Bone marrow (tissue), 2 donors: ENCODE measurements at regions not wholly inside any gene's neighbourhood (a gene's known extent, or its start where the extent isn't known, plus 50 kb on each side); places are given as distances from the start of the nearest gene placed in this dataset.

Experiments
- DNase-seq, 2 donors: peaks; one replicate each; lab custom pipeline; 2025; lab: John Stamatoyannopoulos, UW

DNA sequence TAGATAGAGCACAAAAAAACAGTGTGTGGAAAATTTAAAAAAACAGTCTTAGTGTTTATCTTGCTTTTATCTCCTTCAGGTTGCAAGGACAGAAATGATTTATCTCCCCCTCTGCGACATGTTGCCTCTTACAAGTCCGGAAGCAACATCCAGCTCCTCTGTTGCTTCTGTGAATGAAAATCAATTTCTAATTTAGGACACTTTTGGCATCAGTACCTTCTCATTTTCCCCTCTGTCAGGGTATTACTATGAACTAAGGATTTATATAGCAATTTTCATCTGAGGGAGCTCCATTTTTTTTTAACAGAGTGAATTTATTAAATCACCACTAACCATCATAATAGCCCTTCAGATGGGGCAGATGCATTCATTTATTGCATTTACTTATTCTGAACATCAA lies 116.6 kb upstream of the PLXNC1 start:
- DNase-seq: no peak

DNA sequence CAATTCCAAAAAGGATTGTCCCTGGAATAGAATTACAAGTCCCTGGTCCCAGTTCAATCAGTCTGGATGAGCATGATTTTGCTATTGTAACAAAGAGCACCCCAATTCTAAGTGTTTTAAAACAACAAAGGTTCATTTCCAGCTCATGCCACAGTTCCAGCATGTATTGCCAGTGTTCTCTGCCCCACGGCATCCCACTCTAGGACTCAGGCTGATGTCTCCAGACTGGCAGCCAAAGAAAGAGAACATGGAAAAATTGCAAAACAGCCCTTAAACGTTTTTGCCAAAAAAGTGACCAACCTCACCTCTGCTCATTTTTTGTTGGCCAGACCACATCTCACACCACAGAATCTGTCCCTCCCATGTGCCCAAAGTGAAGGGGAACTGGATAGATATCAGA lies 116.0 kb upstream of the PLXNC1 start:
- no peak for DNase-seq

DNA sequence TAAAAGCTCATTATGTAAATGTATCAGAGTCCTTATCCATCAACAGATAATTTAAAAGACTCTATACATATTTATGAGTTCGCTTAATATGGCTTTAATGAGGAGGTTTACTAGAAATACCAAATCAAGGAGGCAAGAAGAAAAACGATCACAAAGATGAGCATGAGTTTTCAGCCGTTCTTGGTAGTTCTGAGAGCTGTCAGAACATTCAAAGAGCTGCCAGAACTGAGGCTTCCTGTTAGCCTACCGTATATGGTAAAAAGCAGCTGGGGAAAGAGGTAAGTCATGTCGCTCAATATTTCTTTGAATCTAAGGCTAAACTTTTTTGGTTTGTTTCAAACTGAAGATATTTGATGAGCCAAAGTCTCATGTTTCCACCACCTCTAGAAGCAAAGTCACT lies 115.3 kb upstream of the PLXNC1 start:
- no peak for DNase-seq

DNA sequence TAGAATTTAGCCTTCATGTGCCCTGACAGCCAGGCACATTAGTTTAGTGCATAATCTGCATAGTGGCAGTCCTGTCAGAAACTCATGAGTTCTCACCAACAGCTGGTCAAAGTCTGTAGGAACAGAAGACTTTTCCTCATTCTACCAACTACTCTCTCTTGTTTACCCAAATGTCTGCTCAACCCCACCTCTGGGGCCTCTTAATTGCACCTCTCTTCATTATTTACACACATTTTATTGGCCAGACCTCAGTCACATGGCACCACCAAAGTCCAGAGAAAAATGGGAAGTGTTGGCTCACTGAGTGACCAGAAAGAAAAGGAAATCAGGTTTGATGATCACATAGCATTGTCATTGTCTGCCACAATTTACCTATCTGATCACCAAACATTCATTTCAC lies 114.6 kb upstream of the PLXNC1 start:
- no peak for DNase-seq

DNA sequence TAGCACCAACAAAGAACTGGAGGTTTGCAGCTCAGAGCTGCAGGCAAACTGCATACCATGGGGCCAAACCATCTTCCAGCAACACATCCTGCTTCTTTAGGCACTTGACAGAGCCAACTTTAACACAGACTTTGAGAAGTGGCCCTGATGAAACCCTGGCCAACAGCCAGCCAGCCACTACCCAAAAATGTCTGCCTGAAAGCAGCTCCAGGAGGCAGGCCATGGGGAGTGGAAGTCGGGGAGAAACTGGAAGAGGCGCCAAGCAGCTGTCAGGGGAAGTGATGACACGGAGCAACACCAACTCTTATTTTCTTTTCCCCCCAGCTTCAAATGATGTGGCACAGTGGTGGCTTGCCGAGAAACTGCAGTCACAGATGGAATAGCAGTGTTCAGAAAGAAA lies 110.9 kb upstream of the PLXNC1 start:
- no peak for DNase-seq

DNA sequence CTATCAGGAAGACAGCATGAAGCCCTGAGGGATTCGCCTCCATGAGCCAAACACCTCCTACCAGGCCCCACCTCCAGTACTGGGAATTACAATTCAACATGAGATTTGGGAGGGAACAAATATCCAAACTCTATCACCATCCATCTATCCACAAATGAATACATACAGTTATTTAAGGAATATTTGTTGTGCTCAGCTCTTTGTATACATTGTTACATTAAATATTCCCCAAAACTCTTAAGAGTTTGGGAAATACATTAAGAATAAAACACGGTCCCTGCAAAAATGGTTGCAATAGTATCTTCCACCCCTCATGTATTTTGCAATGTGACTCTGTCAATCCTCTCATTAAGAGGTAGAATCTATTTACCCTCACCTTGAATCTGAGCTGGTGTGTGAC lies 109.8 kb upstream of the PLXNC1 start:
- no peak for DNase-seq

DNA sequence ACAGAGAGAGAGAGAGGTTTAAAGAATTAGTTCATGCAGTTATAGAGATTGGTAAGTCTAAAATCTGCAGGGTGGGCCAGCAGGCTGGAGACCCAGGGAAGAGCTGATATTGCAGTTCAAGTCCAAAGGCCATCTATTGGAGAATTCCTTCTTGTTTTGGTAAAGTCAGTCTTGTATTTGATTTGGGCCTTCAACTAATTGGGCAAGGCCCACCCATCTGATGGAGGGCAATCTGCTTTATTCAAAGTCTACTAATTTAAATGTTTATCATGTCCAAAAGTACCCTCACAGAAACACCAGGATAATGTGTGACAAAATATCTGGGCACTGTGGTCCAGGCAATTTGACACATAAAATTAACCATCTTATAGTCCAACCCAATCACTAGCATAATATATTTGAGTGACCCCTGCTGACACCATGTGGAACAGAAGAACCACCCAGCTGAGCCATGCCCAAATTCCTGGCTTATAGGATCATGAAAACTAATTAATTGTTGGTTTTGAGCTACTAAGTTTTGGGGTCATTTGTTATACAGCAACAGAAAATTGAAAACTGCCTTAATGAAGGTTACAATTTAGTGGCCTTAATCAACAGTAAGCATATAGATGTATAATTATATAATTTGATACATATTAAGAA lies 109.1 kb upstream of the PLXNC1 start:
- no peak for DNase-seq

DNA sequence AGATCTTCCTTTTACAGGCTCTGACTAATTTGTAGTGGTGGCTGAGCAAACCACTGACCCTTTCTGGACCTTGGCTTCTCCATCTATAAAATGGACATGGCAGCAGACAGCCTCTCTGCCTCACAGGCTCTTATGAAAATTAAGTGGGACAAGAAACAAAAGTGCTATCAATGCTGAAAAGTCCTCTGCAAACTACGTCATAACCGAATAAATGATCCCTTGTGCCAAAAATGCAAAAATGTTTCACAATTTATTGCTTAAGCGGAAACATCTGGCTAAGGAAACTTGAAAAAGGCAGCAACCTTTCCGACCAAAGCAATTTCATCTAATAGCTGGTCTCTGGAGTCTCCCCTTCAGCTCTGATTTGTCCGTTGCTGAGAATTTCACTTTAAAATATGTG lies 108.5 kb upstream of the PLXNC1 start:
- peak in 1 of 2 donors; percentile 84 for DNase-seq

DNA sequence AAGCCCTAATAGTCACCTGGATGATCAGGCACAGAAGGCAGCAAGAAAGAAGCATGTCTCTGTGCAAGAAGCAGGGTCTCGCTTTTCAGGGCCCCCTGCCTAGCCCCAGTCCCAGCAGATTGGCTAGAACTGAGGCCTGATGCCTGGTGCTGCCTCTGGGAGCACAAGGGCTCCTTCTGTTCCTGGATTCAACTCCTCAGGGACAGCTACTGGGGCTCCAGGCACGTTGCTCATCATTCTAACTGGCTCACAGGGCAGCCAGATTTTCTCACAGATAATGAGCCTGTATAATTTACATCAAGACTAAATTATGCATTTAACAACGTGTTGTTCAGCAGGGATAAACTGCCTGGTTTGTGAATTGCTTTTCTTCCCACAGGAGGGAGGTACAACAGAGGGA lies 106.5 kb upstream of the PLXNC1 start:
- no peak for DNase-seq

DNA sequence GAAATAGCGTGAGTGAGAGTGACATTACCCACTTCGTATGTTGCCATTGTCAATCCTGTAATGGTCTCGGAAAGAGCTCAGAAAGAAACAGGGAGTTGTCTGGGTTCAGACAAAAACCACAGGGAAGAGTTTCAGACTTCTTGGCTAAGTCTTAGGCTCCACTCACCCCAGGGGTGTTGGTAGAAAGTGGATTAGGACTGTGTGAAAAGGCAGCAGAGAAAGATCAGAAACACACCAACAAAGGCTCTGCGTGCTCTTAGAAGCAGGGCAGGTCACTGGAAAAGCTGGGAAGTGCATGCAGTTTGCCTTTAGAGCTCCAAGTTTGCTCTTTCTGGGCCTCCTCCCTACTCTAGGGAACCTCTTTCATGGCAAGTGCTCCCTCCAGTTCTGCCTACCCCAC lies 106.1 kb upstream of the PLXNC1 start:
- no peak for DNase-seq

DNA sequence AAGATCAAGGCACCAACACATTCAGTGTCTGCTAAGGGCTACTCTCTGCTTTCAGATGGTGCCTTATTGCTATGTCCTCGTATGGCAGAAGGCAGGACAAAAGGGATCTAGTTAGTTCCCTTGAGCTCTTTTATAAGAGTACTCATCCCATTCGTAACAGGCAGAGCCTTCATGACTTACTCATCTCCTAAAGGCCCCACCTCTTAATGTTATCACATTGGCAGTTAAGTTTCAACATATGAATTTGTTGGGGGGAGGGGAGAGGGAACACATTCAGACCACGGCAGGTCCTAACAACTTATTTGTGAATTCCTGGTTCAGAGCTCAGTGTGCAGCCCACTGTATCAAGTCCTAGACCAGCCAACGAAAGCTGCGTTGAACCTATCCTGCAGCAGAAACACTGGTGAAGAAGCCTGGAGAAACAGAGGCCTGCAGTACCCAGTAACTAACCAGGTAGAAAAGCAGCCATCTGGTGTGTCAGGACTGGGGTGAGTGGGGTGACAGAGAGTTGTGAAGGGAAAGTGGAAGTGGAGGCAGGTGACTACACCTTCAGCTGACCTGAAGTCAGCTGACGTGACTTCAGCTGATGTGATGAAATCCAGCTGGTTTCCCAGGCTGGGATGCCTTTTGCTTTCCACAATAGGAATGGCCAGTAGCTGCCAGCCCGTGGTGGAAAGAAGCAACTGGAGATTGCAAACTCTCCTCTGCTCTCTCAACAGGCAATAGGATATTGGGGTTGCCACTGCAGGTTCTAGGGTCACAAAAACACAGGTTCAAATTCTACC lies 101.6 kb upstream of the PLXNC1 start:
- no peak for DNase-seq

DNA sequence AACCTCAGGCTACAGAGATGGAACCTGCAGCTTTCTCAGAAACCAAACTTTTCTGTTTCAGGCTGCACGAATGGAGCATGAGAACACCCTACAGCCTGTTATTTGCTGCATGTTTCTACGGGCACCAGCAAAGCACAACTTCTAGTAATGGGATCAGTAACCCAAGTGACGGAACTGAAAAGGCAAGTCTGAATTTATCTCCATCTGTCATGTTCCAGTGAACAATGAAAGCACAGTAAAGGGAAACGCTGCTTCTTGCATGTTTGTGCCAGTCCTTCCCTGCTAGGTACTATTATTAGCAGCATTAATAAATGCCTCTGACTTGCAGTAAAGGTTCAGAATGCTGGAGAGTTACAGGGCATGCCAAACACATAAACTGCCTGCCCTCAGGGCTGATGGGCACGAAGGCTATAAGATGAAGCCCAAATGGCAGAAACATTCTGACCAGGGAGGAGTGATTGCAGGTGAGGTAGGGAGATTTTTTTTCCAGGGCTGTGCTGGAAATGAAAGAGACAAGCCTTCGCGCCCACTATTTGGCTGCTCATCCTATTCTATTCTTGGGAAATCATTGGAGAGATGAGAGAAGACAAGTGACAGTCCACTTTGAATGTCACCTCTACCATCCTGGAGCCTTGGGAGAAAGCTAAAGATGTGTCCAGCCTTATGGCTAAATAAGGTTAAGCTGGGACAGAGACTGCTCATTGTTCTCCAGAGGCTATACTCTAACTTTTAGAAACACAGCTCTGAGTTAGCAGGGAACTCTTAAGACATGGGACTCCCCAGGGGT lies 100.4 kb upstream of the PLXNC1 start:
- DNase-seq: no peak

DNA sequence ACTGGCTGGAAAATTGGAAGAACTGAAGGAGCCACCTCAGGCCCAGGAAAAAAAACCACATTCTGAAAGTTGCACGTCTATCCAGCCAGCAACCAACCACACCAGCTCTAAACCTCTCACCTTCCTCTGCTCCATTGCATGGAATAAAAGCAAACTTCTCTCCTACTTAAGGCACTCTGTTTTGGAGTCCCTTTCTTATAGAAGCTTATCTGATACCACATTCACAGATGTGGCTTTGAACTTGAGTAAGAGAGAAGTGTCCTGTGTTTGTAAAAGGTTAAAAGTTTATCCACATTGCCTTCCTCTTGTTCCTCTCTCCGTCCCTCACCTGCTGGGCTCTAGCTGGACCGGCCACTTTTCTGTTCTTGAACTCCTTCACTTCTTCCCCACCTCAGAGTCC lies 99.6 kb upstream of the PLXNC1 start:
- no peak for DNase-seq

DNA sequence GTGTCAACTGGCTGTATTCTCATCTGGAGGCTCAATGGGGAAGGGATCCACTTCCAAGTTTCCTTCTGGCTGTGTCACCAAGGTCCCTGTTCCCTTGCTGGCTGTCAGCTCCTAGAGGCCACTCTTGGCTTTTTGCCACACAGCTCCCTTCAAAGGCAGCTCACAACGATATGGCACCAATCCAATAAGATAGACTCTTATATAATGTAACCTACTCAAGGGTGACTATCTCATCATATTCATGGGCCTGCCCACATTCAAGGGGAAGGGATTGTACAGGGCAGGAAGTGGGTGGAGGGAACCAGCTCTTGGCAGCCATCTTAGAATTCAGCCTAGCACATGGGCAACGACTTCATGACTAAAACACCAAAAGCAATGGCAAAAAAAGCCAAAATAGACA lies 98.7 kb upstream of the PLXNC1 start:
- DNase-seq: no peak

DNA sequence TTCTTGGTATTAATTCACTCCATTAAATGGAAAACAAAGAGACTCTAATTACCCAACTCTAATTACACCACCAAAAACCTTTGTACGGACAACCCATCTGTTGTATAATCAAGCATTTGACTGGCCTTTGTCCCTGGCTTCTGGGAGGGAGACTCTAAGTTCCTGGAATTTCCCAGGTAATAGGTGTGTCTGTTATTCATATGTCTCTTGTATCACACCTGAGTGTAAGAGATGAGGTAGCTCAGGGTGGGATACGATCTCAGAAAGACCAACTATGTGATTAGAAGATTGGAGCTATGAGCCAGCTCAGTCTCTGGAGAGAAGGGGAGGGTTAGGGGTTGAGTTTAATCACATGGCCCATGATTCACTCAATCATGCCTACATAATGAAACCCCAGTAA lies 94.7 kb upstream of the PLXNC1 start:
- no peak for DNase-seq

DNA sequence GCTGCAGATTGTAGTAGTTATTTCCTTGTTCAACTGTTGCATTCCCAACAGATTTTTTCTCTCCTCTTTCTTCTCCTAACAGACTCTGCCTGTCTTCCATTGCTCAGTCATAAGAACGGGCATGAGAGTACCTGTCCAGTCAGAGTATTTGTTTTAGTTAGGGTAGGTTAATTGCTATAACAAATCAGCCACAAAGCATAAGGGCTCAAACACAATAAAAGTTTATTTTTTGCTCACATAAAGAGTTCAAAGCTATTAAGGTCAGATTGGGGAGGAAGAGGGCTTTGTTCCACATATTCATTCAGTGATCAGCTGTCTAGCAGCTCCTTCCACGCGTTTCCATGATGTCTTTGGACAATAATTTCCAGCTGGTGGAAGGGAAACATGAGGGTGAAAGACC lies 92.8 kb upstream of the PLXNC1 start:
- DNase-seq: no peak

DNA sequence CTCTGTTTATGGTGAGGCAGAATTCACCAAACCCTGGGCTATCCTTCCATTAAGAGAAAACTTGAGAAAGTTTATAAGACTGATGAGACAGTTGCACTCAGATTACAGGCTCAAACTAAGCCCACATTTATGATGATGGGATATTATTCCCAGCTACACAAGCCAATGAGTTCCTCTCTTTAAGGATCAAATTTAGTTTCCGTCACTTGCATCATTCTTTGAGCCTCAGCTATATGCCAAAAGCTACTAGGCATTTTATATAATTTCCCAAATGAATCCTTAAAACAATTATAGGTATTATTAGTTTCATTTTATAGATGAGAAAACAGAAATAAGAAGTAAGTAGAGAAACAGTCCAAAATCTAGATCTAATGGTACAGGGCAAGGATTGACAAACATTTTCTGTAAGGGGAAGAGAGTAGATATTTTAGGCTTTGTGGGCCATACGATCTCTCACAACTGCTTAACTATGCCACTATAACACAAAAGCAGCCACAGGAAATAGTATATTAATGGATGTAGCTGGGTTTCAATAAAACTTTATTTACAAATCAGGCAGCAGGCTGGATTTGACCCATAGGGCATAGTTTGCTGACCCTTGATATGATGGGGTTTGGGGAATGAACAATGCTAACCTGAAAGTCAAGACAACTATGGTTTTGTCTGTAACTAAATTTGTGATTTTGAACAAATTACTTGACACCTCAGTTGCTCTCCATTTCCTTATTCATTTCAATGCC lies 91.8 kb upstream of the PLXNC1 start:
- DNase-seq: no peak

DNA sequence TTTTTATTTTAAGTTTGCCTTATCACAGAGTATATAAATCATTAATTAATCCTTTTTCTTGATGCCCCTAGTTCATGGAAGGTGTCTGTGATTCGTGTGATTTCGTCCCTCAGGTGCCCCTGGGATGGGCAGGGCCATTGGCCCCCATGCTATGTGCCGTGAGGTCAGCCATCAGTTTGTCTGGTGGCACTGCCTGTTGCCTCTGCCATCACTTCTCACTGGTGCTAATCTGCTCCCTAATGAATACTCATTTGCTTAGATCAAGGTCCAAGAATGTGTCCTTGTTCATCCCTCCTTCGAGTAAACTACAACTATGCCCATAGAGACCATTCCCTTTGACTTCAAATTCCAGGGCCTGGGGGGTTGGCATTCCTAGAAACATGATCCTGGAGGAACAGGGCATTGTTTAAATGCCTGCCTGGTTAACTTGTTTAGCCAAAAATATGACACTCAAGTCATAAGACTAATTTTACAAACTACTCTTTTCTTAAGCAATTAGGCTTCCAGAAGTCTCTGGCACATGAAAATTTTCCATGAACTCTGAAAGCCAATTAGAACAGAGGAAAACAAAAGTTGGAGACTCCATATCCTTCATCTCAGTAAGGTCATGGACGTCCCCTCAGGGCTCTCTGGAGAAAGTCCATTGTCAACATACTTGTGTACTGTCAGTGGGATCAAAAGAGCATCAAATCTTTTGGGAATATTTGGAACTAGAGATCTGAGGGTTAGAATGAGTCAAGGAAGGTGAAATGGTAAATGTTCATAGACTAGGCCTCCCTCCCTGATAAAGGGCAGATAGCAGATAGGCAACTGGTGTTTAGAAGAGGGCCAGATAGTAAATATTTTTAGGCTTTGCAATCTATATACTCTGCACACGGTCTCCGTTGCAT lies 90.9 kb upstream of the PLXNC1 start:
- DNase-seq: no peak

DNA sequence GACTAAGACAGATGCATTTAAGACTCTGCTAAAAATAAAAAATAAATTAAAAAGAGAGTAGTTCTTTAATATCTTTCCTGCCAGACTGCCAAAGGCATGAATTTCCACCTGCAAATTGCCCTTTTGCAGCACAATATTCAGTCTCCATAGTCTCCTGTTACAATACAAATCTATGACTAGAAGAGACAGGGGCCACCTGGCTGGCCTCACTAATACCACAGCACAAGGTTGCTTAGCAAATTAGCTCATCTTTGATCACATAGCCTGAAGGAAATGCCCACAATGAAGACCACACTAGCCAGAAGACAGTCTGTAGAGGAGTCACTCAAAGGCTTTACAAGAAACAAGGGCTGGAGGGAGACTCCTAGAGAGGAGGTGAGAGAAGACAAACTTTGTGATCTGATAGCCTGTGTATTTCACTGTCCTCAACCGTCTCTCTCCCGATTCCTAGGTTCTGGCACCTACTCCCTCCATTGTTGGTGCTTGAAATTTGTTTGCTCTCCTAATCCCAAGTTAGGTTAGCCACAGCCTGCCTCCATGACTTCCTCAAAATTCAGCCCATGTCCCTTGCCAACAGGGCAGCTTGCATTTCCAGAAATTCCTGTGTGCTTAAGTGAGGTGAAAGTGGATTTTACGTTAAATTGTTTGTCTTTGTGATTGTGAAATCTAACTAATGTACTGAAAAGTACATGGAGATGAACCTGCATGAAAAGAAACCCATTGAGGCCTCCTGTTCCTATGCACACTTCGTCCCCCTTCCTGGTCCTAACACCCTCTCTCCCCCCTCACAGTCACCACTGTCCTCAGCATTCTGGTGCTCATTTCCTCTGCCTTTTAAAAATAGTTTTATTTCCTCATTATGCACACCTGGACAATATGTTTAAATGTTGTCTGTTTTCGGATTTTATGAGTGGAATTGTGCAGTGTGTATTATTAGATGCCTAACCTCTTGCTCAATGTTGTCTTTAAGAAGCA lies 88.7 kb upstream of the PLXNC1 start:
- no peak for DNase-seq

DNA sequence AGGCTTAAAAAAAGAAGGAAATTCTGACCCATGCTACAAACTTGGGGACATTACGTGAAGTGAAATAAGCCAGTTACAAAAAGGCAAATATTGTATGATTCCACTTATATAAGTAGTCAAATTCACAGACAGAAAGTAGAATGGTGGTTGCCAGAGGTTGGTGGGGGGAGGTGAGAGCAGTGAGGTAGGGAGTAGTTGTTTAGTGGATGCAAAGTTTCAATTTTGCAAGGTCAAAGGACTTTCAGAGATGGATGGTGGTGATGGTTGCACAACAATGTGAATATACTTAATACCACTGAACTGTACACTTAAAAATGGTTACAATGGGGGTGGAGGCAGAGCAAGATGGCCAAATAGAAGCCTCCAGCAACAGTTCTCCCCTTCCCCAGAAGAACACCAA lies 86.2 kb upstream of the PLXNC1 start:
- DNase-seq: no peak
